ENCODE measurements at regions not wholly inside any gene's neighbourhood (a gene's known extent, or its start where the extent isn't known, plus 50 kb on each side); places are given as distances from the start of the nearest gene placed in this dataset.

- Histone ChIP-seq H3K9me3 (ENCODE audit: insufficient read depth, low read depth, low read length) (no peaks in the 10 kb centered on the region), H2BK5ac (ENCODE audit: low read depth, low read length, poor library complexity) (no peak overlapping the region), H3K18ac (ENCODE audit: low read length) (no peak overlapping the region), H2AK5ac (ENCODE audit: low read length) (no peak overlapping the region), H2BK120ac (ENCODE audit: insufficient read depth, low read length, poor library complexity) (no peak overlapping the region), H3K36me3 (ENCODE audit: control insufficient read depth in 1 of 2, insufficient read depth in 2 of 2, low read length in 2 of 2) (no peaks in the 10 kb centered on the region), H4K91ac (ENCODE audit: low read depth, low read length) (no peak overlapping the region), H3K27me3 (ENCODE audit: insufficient read depth, low read length) (no peaks in the 10 kb centered on the region), H3K4ac (ENCODE audit: low read depth, low read length) (no peak overlapping the region), H3K4me2 (ENCODE audit: low read length) (no peak overlapping the region), H2AFZ (ENCODE audit: insufficient read depth, low read length, poor library complexity) (no peak overlapping the region), H3K27ac (ENCODE audit: low read depth, low read length) (no peak overlapping the region), H4K12ac (ENCODE audit: low read depth, low read length) (no peak overlapping the region), H4K8ac (ENCODE audit: low read depth, low read length) (no peak overlapping the region), H3K4me3 (ENCODE audit: low read depth, low read length) (no peak overlapping the region), H3K23ac (ENCODE audit: low read length) (no peak overlapping the region), H3K79me1 (ENCODE audit: low read length) (no peaks in the 10 kb centered on the region), H3K4me1 (ENCODE audit: control insufficient read depth in 1 of 2, insufficient read depth in 2 of 2, low read length in 2 of 2) (no peaks in the 10 kb centered on the region), H3K9ac (ENCODE audit: low read length) (no peak overlapping the region), H3K79me2 (ENCODE audit: control insufficient read depth, insufficient read depth, low read length, poor library complexity) (no peaks in the 10 kb centered on the region), H2BK12ac (ENCODE audit: low read length) (no peak overlapping the region), H3K14ac (ENCODE audit: low read length) (no peak overlapping the region)
- DNase-seq = no peak
- WGBS (ENCODE audit: extremely low coverage, insufficient coverage, insufficient read length) = no CpG with 5 or more reads among the region's 2 CpGs
These were observed 654.4 kb upstream of the NR5A2 start for GRCh38 chr1:199373139-199373538.

DNA sequence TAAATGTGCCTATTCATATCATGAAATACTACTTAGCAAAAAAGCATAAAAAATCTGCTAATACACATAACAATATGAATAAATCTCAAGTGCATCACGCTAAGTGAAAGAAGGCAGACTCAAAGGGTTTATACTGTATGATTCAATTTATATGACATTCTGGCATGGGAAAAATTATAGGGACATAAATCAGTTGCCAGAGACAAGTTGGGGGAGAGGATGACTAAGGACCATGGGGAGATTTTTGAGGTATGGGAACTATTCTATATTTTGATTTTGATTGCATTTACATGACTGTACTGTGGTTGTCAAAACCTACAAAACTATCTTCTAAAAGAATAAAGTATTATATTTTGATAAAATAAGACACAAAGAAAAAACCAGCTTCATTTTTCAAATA lies 650.3 kb upstream of the NR5A2 start:
- Histone ChIP-seq H2AFZ (ENCODE audit: insufficient read depth, low read length, poor library complexity) (no peak overlapping the region), H3K9ac (ENCODE audit: low read length) (no peak overlapping the region), H3K14ac (ENCODE audit: low read length) (no peak overlapping the region), H3K27me3 (ENCODE audit: insufficient read depth, low read length) (no peaks in the 10 kb centered on the region), H3K4me2 (ENCODE audit: low read length) (no peak overlapping the region), H3K27ac (ENCODE audit: low read depth, low read length) (no peak overlapping the region), H3K18ac (ENCODE audit: low read length) (no peak overlapping the region), H4K12ac (ENCODE audit: low read depth, low read length) (no peak overlapping the region), H3K4ac (ENCODE audit: low read depth, low read length) (no peak overlapping the region), H3K23ac (ENCODE audit: low read length) (no peak overlapping the region), H3K79me2 (ENCODE audit: control insufficient read depth, insufficient read depth, low read length, poor library complexity) (no peaks in the 10 kb centered on the region), H4K8ac (ENCODE audit: low read depth, low read length) (no peak overlapping the region), H2BK5ac (ENCODE audit: low read depth, low read length, poor library complexity) (no peak overlapping the region), H4K91ac (ENCODE audit: low read depth, low read length) (no peak overlapping the region), H3K4me3 (ENCODE audit: low read depth, low read length) (no peak overlapping the region), H3K36me3 (ENCODE audit: control insufficient read depth in 1 of 2, insufficient read depth in 2 of 2, low read length in 2 of 2) (no peaks in the 10 kb centered on the region), H2BK120ac (ENCODE audit: insufficient read depth, low read length, poor library complexity) (no peak overlapping the region), H2AK5ac (ENCODE audit: low read length) (no peak overlapping the region), H2BK12ac (ENCODE audit: low read length) (no peak overlapping the region), H3K4me1 (ENCODE audit: control insufficient read depth in 1 of 2, insufficient read depth in 2 of 2, low read length in 2 of 2) (no peaks in the 10 kb centered on the region), H3K9me3 (ENCODE audit: insufficient read depth, low read depth, low read length) (no peaks in the 10 kb centered on the region), H3K79me1 (ENCODE audit: low read length) (no peaks in the 10 kb centered on the region)
- DNase-seq = no peak
- WGBS (ENCODE audit: extremely low coverage, insufficient coverage, insufficient read length) = no CpG with 5 or more reads among the region's 1 CpG

- Histone ChIP-seq H3K9ac (ENCODE audit: low read length) (no peak overlapping the region), H3K14ac (ENCODE audit: low read length) (no peak overlapping the region), H2AFZ (ENCODE audit: insufficient read depth, low read length, poor library complexity) (no peak overlapping the region)
These were observed 643.7 kb upstream of the NR5A2 start for GRCh38 chr1:199383793-199384192.

GRCh38 chr1:199394856-199395255 lies 632.7 kb upstream of the NR5A2 start:
- DNase-seq = no peak
- Histone ChIP-seq H2AFZ (ENCODE audit: insufficient read depth, low read length, poor library complexity) (no peak overlapping the region), H3K9me3 (ENCODE audit: insufficient read depth, low read depth, low read length) (no peaks in the 10 kb centered on the region), H3K36me3 (ENCODE audit: control insufficient read depth in 1 of 2, insufficient read depth in 2 of 2, low read length in 2 of 2) (no peaks in the 10 kb centered on the region), H3K14ac (ENCODE audit: low read length) (no peak overlapping the region), H2BK120ac (ENCODE audit: insufficient read depth, low read length, poor library complexity) (no peak overlapping the region), H3K18ac (ENCODE audit: low read length) (no peak overlapping the region), H3K27ac (ENCODE audit: low read depth, low read length) (no peak overlapping the region), H3K4me2 (ENCODE audit: low read length) (no peak overlapping the region), H4K91ac (ENCODE audit: low read depth, low read length) (no peak overlapping the region), H3K23ac (ENCODE audit: low read length) (no peak overlapping the region), H2AK5ac (ENCODE audit: low read length) (no peak overlapping the region), H2BK12ac (ENCODE audit: low read length) (no peak overlapping the region), H3K27me3 (ENCODE audit: insufficient read depth, low read length) (no peaks in the 10 kb centered on the region), H3K9ac (ENCODE audit: low read length) (no peak overlapping the region), H2BK5ac (ENCODE audit: low read depth, low read length, poor library complexity) (no peak overlapping the region), H3K4ac (ENCODE audit: low read depth, low read length) (no peak overlapping the region), H4K12ac (ENCODE audit: low read depth, low read length) (no peak overlapping the region), H3K79me2 (ENCODE audit: control insufficient read depth, insufficient read depth, low read length, poor library complexity) (no peaks in the 10 kb centered on the region), H3K4me1 (ENCODE audit: control insufficient read depth in 1 of 2, insufficient read depth in 2 of 2, low read length in 2 of 2) (no peaks in the 10 kb centered on the region), H3K4me3 (ENCODE audit: low read depth, low read length) (no peak overlapping the region), H4K8ac (ENCODE audit: low read depth, low read length) (no peak overlapping the region), H3K79me1 (ENCODE audit: low read length) (no peaks in the 10 kb centered on the region)
- WGBS (ENCODE audit: extremely low coverage, insufficient coverage, insufficient read length) = no CpG with 5 or more reads among the region's 3 CpGs

More at GRCh38 chr1:199383793-199384192, 643.7 kb upstream of the NR5A2 start:
- no peak for DNase-seq
- Histone ChIP-seq H2BK5ac (ENCODE audit: low read depth, low read length, poor library complexity) (no peak overlapping the region), H2BK12ac (ENCODE audit: low read length) (no peak overlapping the region), H4K91ac (ENCODE audit: low read depth, low read length) (no peak overlapping the region), H3K36me3 (ENCODE audit: control insufficient read depth in 1 of 2, insufficient read depth in 2 of 2, low read length in 2 of 2) (no peaks in the 10 kb centered on the region), H3K79me2 (ENCODE audit: control insufficient read depth, insufficient read depth, low read length, poor library complexity) (no peaks in the 10 kb centered on the region), H3K4me1 (ENCODE audit: control insufficient read depth in 1 of 2, insufficient read depth in 2 of 2, low read length in 2 of 2) (no peaks in the 10 kb centered on the region), H2BK120ac (ENCODE audit: insufficient read depth, low read length, poor library complexity) (no peak overlapping the region), H4K12ac (ENCODE audit: low read depth, low read length) (no peak overlapping the region), H3K79me1 (ENCODE audit: low read length) (no peaks in the 10 kb centered on the region), H4K8ac (ENCODE audit: low read depth, low read length) (no peak overlapping the region), H3K27me3 (ENCODE audit: insufficient read depth, low read length) (no peaks in the 10 kb centered on the region), H3K9me3 (ENCODE audit: insufficient read depth, low read depth, low read length) (no peaks in the 10 kb centered on the region), H3K4me3 (ENCODE audit: low read depth, low read length) (no peak overlapping the region), H3K4ac (ENCODE audit: low read depth, low read length) (no peak overlapping the region), H2AK5ac (ENCODE audit: low read length) (no peak overlapping the region), H3K18ac (ENCODE audit: low read length) (no peak overlapping the region), H3K23ac (ENCODE audit: low read length) (no peak overlapping the region), H3K4me2 (ENCODE audit: low read length) (no peak overlapping the region), H3K27ac (ENCODE audit: low read depth, low read length) (no peak overlapping the region)

All from trophoblast cell (in vitro differentiated cells and primary cell).